GM18868 (cell line): ENCODE measurements at regions not wholly inside any gene's neighbourhood (a gene's known extent, or its start where the extent isn't known, plus 50 kb on each side); places are given as distances from the start of the nearest gene placed in this dataset.

Experiments
- ATAC-seq: cut with Tn5 transposase; IDR thresholded peaks from one replicate; pipeline ENCODE4 v1.9.1; 2021; ENCODE audit warnings: mild to moderate bottlenecking, moderate library complexity; ENCODE audit not compliant: unreplicated experiment

- no peak for ATAC-seq
Observed at GRCh38 chr18:24773101-24773500, 312.7 kb downstream of the HRH4 start.

DNA sequence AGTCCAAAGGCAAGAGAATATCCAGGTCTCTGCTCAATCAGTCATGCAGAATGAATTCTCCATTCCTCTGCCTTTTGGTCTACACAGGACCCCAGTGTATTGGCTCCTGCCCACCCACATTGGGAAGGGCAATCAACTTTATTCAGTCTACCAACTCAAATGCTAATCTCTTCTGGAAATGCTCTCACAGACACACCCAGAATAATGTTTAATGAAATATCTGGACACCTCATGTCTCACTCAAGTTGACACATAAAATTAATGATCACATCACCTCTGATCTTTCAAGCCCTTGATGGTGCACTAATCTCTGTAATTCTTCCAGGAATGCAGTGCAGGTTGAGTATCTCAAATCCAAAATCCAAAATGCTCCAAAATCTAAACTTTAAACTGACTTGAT lies 315.6 kb downstream of the HRH4 start:
- no peak for ATAC-seq

- no peak for ATAC-seq
Observed at GRCh38 chr18:24778810-24779418, 318.5 kb downstream of the HRH4 start.

GRCh38 chr18:24782566-24782965 lies 322.1 kb downstream of the HRH4 start:
- ATAC-seq: no peak

DNA sequence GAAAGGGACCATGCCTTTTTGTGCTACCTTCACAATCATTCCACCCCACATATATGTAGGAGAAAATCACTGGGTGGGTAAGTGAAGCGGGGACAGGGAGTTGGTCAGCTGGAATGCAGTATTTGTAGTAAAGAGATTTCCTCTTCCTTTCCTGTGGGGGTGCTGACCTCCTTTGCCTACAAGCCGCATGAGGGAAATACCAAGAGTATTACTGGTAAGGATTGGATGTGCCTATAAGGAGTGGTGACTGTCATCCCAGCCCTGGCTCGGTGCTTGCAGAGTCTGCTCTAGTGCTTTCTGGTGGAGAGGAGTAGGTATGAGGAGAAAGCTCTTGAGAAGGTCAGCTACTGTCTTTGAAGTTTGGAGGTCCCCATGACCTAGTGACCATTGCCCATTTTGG lies 324.6 kb downstream of the HRH4 start:
- no peak for ATAC-seq

DNA sequence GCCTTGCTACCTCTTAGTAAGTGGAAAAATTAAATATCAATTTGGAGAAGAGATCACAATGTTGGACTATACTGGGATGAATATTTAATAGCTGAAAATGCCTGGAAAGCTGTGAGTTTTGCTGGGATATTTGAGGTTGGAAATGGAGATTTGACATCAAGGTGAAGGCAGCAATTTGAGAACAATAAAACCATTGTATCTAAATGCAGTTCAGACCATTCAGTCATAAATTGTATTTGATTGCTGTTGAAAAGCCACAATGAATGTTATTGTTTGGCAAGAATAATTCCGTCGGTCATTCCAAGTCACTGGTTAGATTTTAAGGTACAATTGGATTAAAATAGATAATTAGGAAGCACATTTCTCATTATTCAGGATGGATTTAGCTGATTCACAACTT lies 325.6 kb downstream of the HRH4 start:
- ATAC-seq: no peak

GRCh38 chr18:24790347-24790746 lies 329.9 kb downstream of the HRH4 start:
- no peak for ATAC-seq

- ATAC-seq: no peak
Observed at GRCh38 chr18:24791751-24792545, 331.5 kb downstream of the HRH4 start.

DNA sequence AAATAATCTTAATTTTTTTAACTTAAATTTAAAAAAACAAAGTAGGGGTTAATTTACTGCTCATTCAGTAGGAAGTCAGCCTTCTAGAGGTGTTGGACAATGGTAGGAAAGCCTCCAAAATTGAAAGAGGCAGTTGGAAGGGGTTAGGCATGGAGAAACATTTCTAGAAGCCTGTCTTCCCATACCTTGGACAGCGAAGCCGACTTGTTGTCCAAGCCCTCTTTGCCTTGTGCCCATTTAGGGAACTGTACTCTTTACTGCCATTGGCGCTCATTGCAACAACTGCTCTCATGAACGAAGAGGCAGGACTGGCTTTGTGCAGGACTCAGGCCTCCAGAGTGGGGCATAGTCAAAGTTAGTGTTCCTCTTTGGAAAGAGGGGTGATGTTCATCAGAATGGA lies 333.3 kb downstream of the HRH4 start:
- no peak for ATAC-seq

GRCh38 chr18:24795129-24795528 lies 334.7 kb downstream of the HRH4 start:
- ATAC-seq: no peak

DNA sequence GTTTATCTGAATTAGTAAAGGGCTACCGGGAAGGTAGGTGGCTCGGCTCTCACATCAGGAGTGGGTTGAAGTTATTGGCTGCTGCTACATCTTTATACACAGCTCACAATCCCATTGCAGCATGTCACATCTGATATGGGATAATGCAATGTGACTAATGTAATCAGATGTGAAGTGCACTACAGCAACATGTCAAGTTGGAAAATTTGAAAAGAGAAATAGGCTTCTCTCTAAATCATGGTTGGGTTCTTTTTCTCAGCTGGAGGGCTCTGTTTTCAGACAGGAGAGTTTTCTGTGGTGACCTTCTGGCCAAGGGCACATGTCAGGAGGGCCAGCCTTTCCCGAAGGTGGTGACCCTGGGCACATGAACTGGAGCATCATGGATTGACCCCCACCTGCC lies 337.5 kb downstream of the HRH4 start:
- no peak for ATAC-seq

GRCh38 chr18:24799176-24799575 lies 338.7 kb downstream of the HRH4 start:
- ATAC-seq: no peak

DNA sequence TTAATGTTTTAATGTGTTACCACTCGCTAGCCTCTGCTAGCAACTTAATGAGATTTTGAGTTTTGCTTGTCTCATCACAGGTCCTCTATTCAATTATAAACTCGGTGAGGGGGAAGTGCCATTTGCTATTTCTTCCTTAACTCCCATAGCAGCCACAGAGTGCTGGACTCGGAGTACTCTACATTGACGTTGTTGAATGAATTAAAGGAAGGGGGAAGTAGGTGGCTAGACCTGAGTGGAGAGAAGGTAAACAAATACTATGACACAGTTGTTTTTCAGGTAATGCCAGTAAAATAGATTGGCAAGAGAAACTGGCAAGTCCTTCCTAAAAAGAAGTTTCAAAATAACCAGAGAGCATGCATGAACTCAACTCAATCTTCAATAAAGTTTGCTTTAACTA lies 339.3 kb downstream of the HRH4 start:
- no peak for ATAC-seq

DNA sequence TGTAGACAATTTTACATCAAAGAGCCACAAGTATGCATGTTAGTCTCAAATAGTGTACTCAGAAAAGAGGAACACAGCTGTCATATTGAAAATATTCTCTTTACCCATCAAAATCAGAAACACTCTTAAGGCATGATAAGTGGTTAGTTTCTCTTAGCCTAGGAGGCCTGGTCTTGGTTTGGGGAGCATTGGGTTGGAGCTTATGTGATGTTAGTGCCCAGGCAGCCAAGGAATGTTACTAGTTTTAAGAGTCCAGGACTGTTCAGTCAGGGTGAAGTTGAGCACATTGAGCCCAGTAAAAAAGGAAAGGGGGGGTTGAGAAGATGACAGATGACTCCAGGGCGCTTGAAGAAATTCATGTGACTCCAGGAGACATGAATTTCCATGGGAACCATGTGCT lies 340.6 kb downstream of the HRH4 start:
- ATAC-seq: no peak

GRCh38 chr18:24802456-24802855 lies 342.0 kb downstream of the HRH4 start:
- ATAC-seq: no peak

DNA sequence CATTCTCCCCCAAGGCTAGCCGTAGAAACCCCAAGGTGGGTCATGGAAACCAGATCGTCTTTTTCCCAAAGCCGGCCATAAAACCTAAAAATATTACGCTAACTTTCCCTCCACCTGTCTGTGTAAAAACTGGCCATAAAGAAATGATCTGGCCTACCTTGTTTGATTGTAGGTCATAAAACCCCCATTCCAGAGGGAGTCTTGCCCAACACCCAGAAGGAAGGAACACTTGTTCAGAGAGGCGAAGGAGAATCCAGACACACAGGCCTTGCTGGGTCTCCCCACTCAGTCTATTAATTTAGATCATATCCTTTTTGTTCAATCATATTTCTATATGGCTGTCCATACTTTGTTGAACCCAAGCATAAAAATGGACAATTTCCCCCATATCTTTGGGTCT lies 344.7 kb downstream of the HRH4 start:
- ATAC-seq: no peak

GRCh38 chr18:24809173-24809950 lies 348.9 kb downstream of the HRH4 start:
- ATAC-seq: no peak

DNA sequence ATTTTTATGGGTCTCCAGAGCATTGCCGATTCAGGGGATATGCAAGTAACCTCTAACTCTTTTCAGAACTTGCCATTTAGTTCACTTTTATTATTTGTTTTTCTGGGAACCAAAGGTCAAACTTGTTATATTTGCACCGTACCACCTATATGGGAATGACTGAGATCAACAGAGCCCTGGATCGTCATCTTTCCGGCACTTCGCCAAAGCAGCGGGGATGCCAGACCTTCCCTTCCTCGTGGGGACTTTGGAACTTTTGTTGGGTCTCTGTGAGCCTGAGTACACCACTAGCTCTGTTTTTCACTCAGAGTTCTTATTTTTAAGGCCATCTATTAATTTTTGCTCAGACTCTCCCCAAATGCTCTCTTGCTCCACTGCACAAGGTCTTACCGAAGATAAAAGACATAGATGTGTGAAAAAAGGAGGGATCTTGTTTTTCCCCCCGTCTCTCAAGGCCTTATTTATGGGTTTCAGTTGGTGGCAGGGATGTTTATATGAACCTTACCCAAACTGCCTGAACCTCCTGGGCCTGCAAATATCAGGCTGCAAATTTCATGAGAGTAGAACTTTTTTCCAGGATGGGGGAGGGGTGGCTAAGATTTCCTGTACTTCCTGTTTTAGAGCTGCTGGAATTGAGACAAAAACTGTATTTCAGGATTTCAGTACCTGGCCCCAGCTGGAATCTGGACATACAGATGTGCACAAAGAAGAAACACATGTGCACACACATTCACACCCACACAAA lies 350.3 kb downstream of the HRH4 start:
- no peak for ATAC-seq

- ATAC-seq: no peak
Observed at GRCh38 chr18:24811950-24812681, 351.7 kb downstream of the HRH4 start.

GRCh38 chr18:24814521-24814920 lies 354.1 kb downstream of the HRH4 start:
- no peak for ATAC-seq

GRCh38 chr18:24817150-24817549 lies 356.7 kb downstream of the HRH4 start:
- no peak for ATAC-seq
